H1 (cell line): ENCODE measurements at regions not wholly inside any gene's neighbourhood (a gene's known extent, or its start where the extent isn't known, plus 50 kb on each side); places are given as distances from the start of the nearest gene placed in this dataset.
"Not testable (repeated sequence)": the region's sequence is repeated elsewhere in the genome, so short reads cannot be mapped to it uniquely, and the experiment has no call there.

ENCODE experiments used
- ATF3 ChIP-seq: IDR thresholded peaks from 2 replicates; pipeline ENCODE4 v1.6.1; 2011; ENCODE audit warnings: low read depth, mild to moderate bottlenecking, low read length; ENCODE audit not compliant: insufficient read depth
- CHD7 ChIP-seq: fragments of 300-600 bp; sonication (generic); IDR thresholded peaks from 2 replicates; pipeline ENCODE4 v1.7.1; 2012; ENCODE audit warnings: low read length, moderate library complexity, mild to moderate bottlenecking, inconsistent platforms; ENCODE audit not compliant: insufficient replicate concordance
- CTCF ChIP-seq, 3 experiments: IDR thresholded peaks; 1 replicate in 2 of 3; 2 replicates in 1 of 3; pipeline versions ENCODE4 v1.5.1 to v1.6.1; 2011; ENCODE audit warnings: low read length in 3 of 3, mild to moderate bottlenecking in 3 of 3, inconsistent platforms in 2 of 3, low read depth in 1 of 3, moderate library complexity in 1 of 3; ENCODE audit not compliant: insufficient read depth in 1 of 3; ENCODE audit errors: control extremely low read depth in 1 of 3
- EGR1 ChIP-seq: IDR thresholded peaks from 2 replicates; pipeline ENCODE4 v1.6.1; 2011; ENCODE audit warnings: low read depth, low read length, borderline replicate concordance
- EP300 ChIP-seq, 2 experiments: IDR thresholded peaks; 1 replicate in 1 of 2; 2 replicates in 1 of 2; pipeline ENCODE4 v1.6.1; 2011 to 2012; ENCODE audit warnings: low read depth in 2 of 2, low read length in 2 of 2, mild to moderate bottlenecking in 2 of 2, borderline replicate concordance in 1 of 2, inconsistent platforms in 1 of 2, moderate library complexity in 1 of 2
- EZH2 ChIP-seq: fragments of 200-600 bp; sonication (generic); IDR thresholded peaks from 2 replicates; pipeline ENCODE4 v1.7.1; 2012; ENCODE audit warnings: low read depth, mild to moderate bottlenecking, moderate library complexity, low read length, inconsistent platforms; ENCODE audit not compliant: severe bottlenecking
- MAFK ChIP-seq: IDR thresholded peaks from 2 replicates; pipeline ENCODE4 v1.6.1; 2012; ENCODE audit warnings: low read depth, mild to moderate bottlenecking, improper control_type of control experiment, low read length
- NRF1 ChIP-seq: IDR thresholded peaks from 2 replicates; pipeline ENCODE4 v1.6.1; 2011; ENCODE audit warnings: mild to moderate bottlenecking, low read depth, low read length, improper control_type of control experiment
- POLR2AphosphoS5 ChIP-seq: IDR thresholded peaks from 2 replicates; pipeline ENCODE4 v1.6.1; 2011; ENCODE audit warnings: low read depth, low read length
- TAF1 ChIP-seq: IDR thresholded peaks from 2 replicates; pipeline ENCODE4 v1.6.1; 2011; ENCODE audit warnings: mild to moderate bottlenecking, low read depth, low read length

GRCh38 chr21:27979446-27979845, 1012.6 kb upstream of the ADAMTS5 start:
- not testable (repeated sequence) for TF ChIP-seq EGR1; CTCF (IDR thresholded peaks at IDR 0.05; ENCODE audit: control extremely low read depth in 1 of 3, insufficient read depth in 1 of 3, low read depth in 1 of 3, low read length in 3 of 3); ATF3; EP300 (IDR thresholded peaks at IDR 0.05; ENCODE audit: borderline replicate concordance in 1 of 2, low read depth in 2 of 2, low read length in 2 of 2); EZH2; POLR2AphosphoS5; CHD7; NRF1; TAF1; MAFK
